22Rv1 (cell line): ENCODE measurements at regions not wholly inside any gene's neighbourhood (a gene's known extent, or its start where the extent isn't known, plus 50 kb on each side); places are given as distances from the start of the nearest gene placed in this dataset.

Experiments
- ZFX ChIP-seq: fragments of 450-650 bp; IDR thresholded peaks from 2 replicates; pipeline ENCODE4 v1.6.1; 2017; ENCODE audit warnings: antibody characterized with exemption, borderline replicate concordance
- TF ChIP-seq, protein P1 (sequence below): fragments of 450-650 bp; IDR thresholded peaks from 2 replicates; pipeline ENCODE4 v1.5.1; 2017; ENCODE audit warnings: mild to moderate bottlenecking

DNA sequence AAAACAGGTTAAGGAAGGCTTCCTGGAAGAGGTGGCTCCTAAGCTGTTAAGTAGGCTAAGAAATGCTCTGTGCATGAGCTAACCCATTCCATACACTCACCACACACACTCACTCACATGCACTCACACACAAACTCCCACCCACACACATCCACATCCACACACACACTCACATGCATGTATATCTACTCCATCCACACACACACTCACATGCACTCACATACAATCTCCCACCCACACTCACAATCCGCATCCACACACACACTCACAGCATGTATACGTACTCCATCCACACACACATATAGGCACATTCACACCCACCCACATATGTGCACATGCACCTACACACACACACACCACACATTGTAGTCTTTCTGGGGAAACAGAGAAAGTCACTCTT is 89.3 kb upstream of the HNF1B start:
- TF ChIP-seq, protein P1, sequence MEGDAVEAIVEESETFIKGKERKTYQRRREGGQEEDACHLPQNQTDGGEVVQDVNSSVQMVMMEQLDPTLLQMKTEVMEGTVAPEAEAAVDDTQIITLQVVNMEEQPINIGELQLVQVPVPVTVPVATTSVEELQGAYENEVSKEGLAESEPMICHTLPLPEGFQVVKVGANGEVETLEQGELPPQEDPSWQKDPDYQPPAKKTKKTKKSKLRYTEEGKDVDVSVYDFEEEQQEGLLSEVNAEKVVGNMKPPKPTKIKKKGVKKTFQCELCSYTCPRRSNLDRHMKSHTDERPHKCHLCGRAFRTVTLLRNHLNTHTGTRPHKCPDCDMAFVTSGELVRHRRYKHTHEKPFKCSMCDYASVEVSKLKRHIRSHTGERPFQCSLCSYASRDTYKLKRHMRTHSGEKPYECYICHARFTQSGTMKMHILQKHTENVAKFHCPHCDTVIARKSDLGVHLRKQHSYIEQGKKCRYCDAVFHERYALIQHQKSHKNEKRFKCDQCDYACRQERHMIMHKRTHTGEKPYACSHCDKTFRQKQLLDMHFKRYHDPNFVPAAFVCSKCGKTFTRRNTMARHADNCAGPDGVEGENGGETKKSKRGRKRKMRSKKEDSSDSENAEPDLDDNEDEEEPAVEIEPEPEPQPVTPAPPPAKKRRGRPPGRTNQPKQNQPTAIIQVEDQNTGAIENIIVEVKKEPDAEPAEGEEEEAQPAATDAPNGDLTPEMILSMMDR: no peak
- no peak for TF ChIP-seq ZFX
